ENCODE measurements at regions not wholly inside any gene's neighbourhood (a gene's known extent, or its start where the extent isn't known, plus 50 kb on each side); places are given as distances from the start of the nearest gene placed in this dataset.

- no peak for TF ChIP-seq CTCF (IDR thresholded peaks at IDR 0.05)
- TF ChIP-seq POLR2A (IDR thresholded peaks at IDR 0.05; ENCODE audit: low read length), result no peak
- no peak for TF ChIP-seq RAD21 (conservative IDR thresholded peaks at IDR 0.05 in 1 of 2, IDR thresholded peaks at IDR 0.05 in 1 of 2)
- TF ChIP-seq EP300 (IDR thresholded peaks at IDR 0.05), result no peak
- no peak for TF ChIP-seq POLR2AphosphoS2 (conservative IDR thresholded peaks at IDR 0.05; ENCODE audit: low read length)
- TF ChIP-seq ESRRA (IDR thresholded peaks at IDR 0.05; ENCODE audit: borderline replicate concordance, low read length), result no peak
Observed at GRCh38 chr1:34695580-34695979, 59.3 kb upstream of the GJB5 start.
